Loucy (cell line): ENCODE measurements at regions not wholly inside any gene's neighbourhood (a gene's known extent, or its start where the extent isn't known, plus 50 kb on each side); places are given as distances from the start of the nearest gene placed in this dataset.
"Not testable (repeated sequence)": the region's sequence is repeated elsewhere in the genome, so short reads cannot be mapped to it uniquely, and the experiment has no call there.

ENCODE experiments used
- H2AFZ ChIP-seq: fragments of 200-600 bp; sonication (generic); 2 replicates; pipeline ENCODE4 v1.6.0; 2016; ENCODE audit warnings: antibody characterized with exemption, mild to moderate bottlenecking, low read length, moderate library complexity
- H3F3A ChIP-seq: fragments of 200-600 bp; 2 replicates; pipeline ENCODE4 v1.6.0; 2016; ENCODE audit warnings: antibody characterized with exemption, low read depth, mild to moderate bottlenecking
- H3K27me3 ChIP-seq: fragments of 200-600 bp; sonication (generic); 2 replicates; pipeline ENCODE4 v1.6.1; 2014; ENCODE audit warnings: low read length, mild to moderate bottlenecking; ENCODE audit not compliant: insufficient read depth, poor library complexity, severe bottlenecking
- H3K36me3 ChIP-seq: fragments of 200-600 bp; sonication (generic); 2 replicates; pipeline ENCODE4 v1.6.1; 2016; ENCODE audit warnings: low read length; ENCODE audit not compliant: insufficient read depth
- H3K4me1 ChIP-seq: fragments of 200-600 bp; sonication (generic); 2 replicates; pipeline ENCODE4 v1.5.1; 2014; ENCODE audit warnings: low read length, mild to moderate bottlenecking; ENCODE audit not compliant: insufficient read depth, poor library complexity, severe bottlenecking
- H3K4me2 ChIP-seq: fragments of 200-600 bp; sonication (generic); 2 replicates; pipeline ENCODE4 v1.6.0; 2014; ENCODE audit warnings: antibody characterized with exemption, low read length, low read depth, mild to moderate bottlenecking; ENCODE audit not compliant: poor library complexity, severe bottlenecking
- H3K4me3 ChIP-seq: fragments of 200-600 bp; sonication (generic); 2 replicates; pipeline ENCODE4 v1.5.1; 2014; ENCODE audit warnings: low read length, mild to moderate bottlenecking, mixed read lengths; ENCODE audit not compliant: poor library complexity, severe bottlenecking
- H3K79me2 ChIP-seq: fragments of 200-600 bp; sonication (generic); 2 replicates; pipeline ENCODE4 v1.6.1; 2014; ENCODE audit warnings: low read length; ENCODE audit not compliant: insufficient read depth
- H3K9ac ChIP-seq: fragments of 200-600 bp; sonication (generic); 2 replicates; pipeline ENCODE4 v1.6.0; 2014; ENCODE audit warnings: mild to moderate bottlenecking, low read depth, low read length, moderate library complexity; ENCODE audit not compliant: poor library complexity, severe bottlenecking
- H3K9me2 ChIP-seq: fragments of 200-600 bp; sonication (generic); replicated peaks from 2 replicates; pipeline ENCODE4 v1.6.1; 2016; ENCODE audit warnings: low read depth, low read length, mixed read lengths
- H3K9me3 ChIP-seq: fragments of 200-600 bp; sonication (generic); 2 replicates; pipeline ENCODE4 v1.6.1; 2014; ENCODE audit warnings: mild to moderate bottlenecking, antibody characterized with exemption, low read length, low read depth; ENCODE audit not compliant: insufficient read depth
- H4K20me1 ChIP-seq: fragments of 200-600 bp; sonication (generic); 2 replicates; pipeline ENCODE4 v1.6.0; 2014; ENCODE audit warnings: antibody characterized with exemption, low read length, mild to moderate bottlenecking; ENCODE audit not compliant: insufficient read depth, poor library complexity, severe bottlenecking
- CTCF ChIP-seq: fragments of 200-600 bp; sonication (generic); conservative IDR thresholded peaks from 2 replicates; pipeline ENCODE4 v1.5.1; 2014; ENCODE audit warnings: mild to moderate bottlenecking, antibody characterized with exemption, low read length
- EZH2phosphoT487 ChIP-seq: fragments of 200-600 bp; IDR thresholded peaks from 2 replicates; pipeline ENCODE4 v1.6.1; 2018; ENCODE audit warnings: antibody characterized with exemption, mild to moderate bottlenecking, moderate library complexity, borderline replicate concordance

- no peak overlapping the region for H2AFZ ChIP-seq
- no peaks in the 10 kb centered on the region for H3K27me3 ChIP-seq
- no peak overlapping the region for H3K4me3 ChIP-seq
- no peak overlapping the region for H3K4me2 ChIP-seq
- no peaks in the 10 kb centered on the region for H3K79me2 ChIP-seq
- no peaks in the 10 kb centered on the region; the same call in 1 of the 2 replicates for H3K9me3 ChIP-seq
- H3K9me2 ChIP-seq, result no peaks in the 10 kb centered on the region
- H4K20me1 ChIP-seq, result no peaks in the 10 kb centered on the region
- no peaks in the 10 kb centered on the region for H3F3A ChIP-seq
- no peak for TF ChIP-seq CTCF
- no peak for TF ChIP-seq EZH2phosphoT487
- no peak overlapping the region for H3K9ac ChIP-seq
- H3K4me1 ChIP-seq, result no peaks in the 10 kb centered on the region
- H3K36me3 ChIP-seq, result no peaks in the 10 kb centered on the region
Observed at GRCh38 chr15:47095833-47096232, 621.5 kb upstream of the SEMA6D start.

DNA sequence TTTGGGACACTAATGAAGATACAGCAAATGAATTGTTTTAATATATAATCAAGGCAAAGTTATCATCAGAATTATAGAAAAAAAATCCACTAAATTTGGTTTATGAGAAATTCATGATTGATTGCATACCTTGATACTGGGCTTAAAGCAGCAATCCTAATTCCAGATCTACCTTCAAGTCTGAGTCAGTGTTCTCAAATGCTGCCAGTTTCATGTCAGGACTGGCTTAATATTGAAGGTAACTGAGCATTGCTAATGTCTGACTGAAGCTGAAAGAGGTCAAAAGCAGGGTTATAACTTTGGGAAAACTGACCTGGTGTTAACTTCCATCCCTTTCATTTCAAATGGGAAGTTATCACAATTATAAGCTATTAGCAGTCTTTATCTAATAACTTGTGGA is 618.8 kb upstream of the SEMA6D start:
- not testable (repeated sequence) for H3K9me2 ChIP-seq, H4K20me1 ChIP-seq, H3K36me3 ChIP-seq, H3K9ac ChIP-seq, H3K27me3 ChIP-seq, H2AFZ ChIP-seq, H3F3A ChIP-seq, H3K4me3 ChIP-seq, H3K79me2 ChIP-seq, H3K4me2 ChIP-seq, H3K4me1 ChIP-seq, H3K9me3 ChIP-seq

DNA sequence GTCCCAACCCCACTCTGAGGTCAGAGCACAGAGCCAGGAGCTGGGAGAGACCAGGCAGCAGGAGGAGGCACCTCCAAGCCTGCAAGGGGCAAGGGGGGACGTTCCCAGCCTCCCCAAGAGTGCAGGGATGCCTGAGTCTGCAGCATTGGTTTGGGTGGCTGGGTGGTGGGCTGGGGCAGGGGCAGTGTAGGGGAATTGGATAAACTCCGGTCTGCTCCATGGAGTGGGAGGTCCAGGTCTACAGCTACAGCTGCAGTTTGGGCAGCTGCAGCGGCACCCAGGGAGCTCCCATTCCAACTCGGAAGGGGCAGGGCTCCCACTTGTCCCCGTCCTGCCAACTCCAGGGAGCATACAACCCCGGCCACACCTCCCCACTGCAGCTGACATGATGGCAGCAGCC is 617.5 kb upstream of the SEMA6D start:
- H3K27me3 ChIP-seq, H3K9me3 ChIP-seq, H4K20me1 ChIP-seq, H3K4me1 ChIP-seq, H3F3A ChIP-seq, H3K9me2 ChIP-seq, H2AFZ ChIP-seq, H3K4me2 ChIP-seq, H3K4me3 ChIP-seq, H3K9ac ChIP-seq, H3K36me3 ChIP-seq, H3K79me2 ChIP-seq: not testable (repeated sequence)

DNA sequence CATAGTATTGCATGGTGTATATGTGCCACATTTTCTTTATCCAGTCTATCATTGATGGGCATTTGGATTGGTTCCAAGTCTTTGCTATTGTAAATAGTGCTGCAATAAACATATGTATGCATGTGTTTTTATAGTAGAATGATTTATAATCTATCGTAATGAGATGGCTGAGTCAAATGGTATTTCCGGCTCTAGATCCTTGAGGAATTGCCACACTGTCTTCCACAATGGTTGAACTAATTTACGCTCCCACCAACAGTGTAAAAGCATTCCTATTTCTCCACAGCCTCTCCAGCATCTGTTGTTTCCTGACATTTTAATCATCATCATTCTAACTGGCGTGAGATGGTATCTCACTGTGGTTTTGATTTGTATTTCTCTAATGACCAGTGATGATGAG is 608.5 kb upstream of the SEMA6D start:
- H3K9ac ChIP-seq, H3K9me2 ChIP-seq, H3K36me3 ChIP-seq, H2AFZ ChIP-seq, H3K4me3 ChIP-seq, H3K4me2 ChIP-seq, H4K20me1 ChIP-seq, H3K9me3 ChIP-seq, H3K79me2 ChIP-seq, H3K27me3 ChIP-seq, H3F3A ChIP-seq, H3K4me1 ChIP-seq: not testable (repeated sequence)

GRCh38 chr15:47116698-47117097 is 600.6 kb upstream of the SEMA6D start:
- no peak overlapping the region for H3K4me2 ChIP-seq
- H3K4me3 ChIP-seq, result no peak overlapping the region
- H3K9ac ChIP-seq, result no peak overlapping the region
- H2AFZ ChIP-seq, result no peak overlapping the region
- no peaks in the 10 kb centered on the region for H3K9me2 ChIP-seq
- TF ChIP-seq CTCF (no peak), EZH2phosphoT487 (no peak)
- no peaks in the 10 kb centered on the region for H3K36me3 ChIP-seq
- H3K79me2 ChIP-seq, result no peaks in the 10 kb centered on the region
- H3K9me3 ChIP-seq, result no peaks in the 10 kb centered on the region
- H3K4me1 ChIP-seq, result no peaks in the 10 kb centered on the region
- H3F3A ChIP-seq, result no peaks in the 10 kb centered on the region
- H4K20me1 ChIP-seq, result no peaks in the 10 kb centered on the region
- no peaks in the 10 kb centered on the region for H3K27me3 ChIP-seq
